Suppressor macrophage treated with lipopolysaccharide for 4 hours (primary cell): ENCODE measurements at regions not wholly inside any gene's neighbourhood (a gene's known extent, or its start where the extent isn't known, plus 50 kb on each side); places are given as distances from the start of the nearest gene placed in this dataset.

Experiments used
- DNase-seq: peaks from one replicate; pipeline ENCODE4 v3.0.0-alpha.2; 2020

DNA sequence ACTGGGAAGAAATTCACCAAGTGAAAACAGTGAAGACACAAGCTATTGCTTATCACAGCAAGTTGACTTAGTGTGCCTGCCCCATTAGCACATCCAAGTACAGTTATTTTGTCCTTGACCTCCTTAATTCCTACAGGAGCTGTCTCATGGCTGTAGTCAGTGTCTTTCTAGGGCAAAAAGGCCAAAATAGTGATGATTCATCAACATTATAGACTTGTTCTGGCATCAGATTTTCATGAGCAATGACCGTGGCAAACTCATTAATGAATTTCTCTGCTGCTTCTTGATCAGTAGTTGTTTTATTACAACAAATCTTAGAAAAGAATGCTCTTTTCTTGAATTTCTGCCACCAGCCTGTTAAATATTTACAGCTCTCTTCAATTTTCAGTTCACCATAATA, 1169.3 kb upstream of the DDX18 start:
- no peak for DNase-seq

DNA sequence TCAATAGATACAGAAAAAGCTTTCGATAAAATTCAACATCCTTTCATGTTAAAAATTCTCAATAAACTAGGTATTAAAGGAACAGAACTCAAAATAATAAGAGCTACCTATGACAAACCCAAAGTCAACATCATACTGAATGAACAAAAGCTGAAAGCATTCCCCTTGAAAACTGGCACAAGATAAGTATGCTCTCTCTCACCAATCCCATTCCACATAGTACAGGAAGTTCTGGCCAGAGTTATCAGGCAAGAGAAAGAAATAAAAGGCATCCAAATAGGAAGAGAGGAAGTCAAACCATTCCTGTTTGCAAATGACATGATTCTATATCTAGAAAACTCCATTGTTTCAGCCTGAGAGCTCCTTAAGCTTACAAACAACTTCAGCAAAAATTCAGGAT, 1145.8 kb upstream of the DDX18 start:
- no peak for DNase-seq

DNA sequence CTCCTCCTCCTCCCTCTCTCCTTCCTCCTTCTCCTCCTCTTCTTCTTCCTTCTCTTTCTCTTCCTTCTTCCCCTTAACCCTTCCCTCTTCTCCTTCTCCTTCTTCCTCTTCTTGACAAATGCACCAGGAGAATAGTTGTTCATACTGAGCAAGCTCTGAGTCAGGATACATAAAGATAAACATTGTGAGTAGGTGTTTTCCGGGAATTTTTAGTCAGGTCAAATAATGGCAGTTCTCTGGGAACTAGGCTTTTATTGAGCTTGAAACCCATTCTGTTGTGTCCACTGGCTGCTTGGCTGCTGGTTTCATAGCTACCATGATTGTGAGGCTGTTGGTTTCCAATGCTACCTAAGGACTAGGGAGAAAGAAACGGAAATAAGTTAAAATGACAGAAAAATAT, 1144.7 kb upstream of the DDX18 start:
- no peak for DNase-seq

- DNase-seq: no peak
Measured at GRCh38 chr2:116674188-116674587, 1140.3 kb upstream of the DDX18 start.

GRCh38 chr2:116676776-116677175, 1137.7 kb upstream of the DDX18 start:
- no peak for DNase-seq

DNA sequence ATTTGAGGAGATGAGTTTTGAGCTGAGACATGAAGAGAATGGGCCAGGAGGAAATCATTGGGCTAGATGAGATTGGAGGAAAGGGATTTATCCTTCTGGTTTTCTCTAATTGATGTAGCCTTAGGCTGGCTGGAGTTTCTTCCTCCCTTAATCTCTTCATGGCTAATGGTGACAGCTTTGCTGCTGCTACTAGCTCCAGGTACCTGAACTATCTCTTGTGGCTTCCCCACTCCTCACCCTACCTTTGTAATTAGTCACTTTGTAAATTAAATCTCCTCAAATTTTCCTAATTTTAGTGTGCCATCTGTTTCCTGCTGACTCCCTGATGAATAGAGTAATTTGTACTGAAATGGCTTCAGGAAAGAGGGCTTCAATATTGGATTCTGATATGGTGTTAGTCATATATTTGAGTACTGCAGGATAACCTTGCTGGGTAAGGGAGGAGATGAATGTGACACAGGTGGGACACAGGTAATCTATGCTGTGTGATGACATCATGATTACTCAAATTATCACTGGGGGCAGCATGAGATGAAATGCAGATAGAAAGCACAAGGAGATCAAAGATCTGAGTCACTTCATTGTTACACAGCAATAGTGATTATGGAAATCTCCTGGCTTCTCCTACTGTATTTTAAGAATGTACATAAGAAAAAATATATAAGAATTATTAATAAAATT, 1134.1 kb upstream of the DDX18 start:
- no peak for DNase-seq

DNA sequence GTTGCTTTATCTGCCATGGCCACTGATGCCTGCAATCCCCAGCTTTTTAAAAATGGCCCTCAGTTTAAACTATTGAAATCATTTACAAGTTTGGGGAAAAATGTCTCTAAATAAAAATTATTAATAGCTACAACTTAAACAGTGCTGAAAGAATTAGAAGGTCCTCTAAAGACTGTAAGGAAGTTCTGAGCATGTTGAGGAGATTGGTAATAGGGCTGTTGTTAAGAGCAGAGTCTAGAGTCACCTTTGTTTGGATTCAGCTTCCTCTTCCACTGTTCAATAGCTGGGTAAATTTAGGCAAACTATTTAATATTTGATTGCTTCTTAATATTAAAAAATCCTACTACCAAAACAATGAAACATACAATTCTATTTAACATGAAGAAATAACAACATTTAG, 1127.1 kb upstream of the DDX18 start:
- DNase-seq: no peak

DNA sequence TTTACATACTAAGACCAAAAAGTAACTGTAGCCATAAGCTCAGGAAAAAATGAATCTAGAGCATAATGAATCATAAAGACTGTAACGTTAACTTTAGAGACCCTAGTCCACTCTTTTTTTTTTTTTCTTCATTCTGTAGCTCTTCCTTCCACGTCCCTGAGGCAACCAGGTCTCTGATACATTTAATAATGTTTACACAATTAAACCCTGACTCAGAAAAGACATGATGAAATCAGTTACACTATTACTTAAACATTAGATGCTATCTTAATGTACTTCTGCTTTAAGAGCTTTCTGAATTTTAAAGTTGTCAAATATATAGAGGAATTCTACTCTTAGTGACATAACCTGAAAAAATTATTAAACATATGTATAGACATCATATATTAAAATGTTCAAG, 1121.5 kb upstream of the DDX18 start:
- no peak for DNase-seq

DNA sequence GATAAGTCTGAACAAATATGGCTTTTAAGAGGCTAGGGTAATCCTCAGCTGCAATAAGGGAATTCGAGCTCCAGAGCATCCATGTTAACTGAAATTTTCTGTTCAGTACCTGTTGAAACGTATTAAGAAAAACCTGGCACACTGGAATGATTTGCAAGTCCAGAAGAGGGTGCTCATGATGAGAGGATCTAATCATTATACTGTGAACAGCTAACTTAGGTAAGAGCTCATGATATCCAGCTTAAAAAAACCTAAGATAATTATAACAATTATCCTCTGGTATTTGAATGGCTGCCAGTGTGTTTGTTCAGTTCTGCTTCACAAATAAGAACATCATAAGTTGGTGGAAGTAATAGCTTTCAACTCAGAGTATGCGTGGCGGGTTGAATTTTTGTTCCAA, 1118.3 kb upstream of the DDX18 start:
- no peak for DNase-seq

- no peak for DNase-seq
Measured at GRCh38 chr2:116696903-116697302, 1117.6 kb upstream of the DDX18 start.

GRCh38 chr2:116706396-116706795, 1108.1 kb upstream of the DDX18 start:
- DNase-seq: no peak

DNA sequence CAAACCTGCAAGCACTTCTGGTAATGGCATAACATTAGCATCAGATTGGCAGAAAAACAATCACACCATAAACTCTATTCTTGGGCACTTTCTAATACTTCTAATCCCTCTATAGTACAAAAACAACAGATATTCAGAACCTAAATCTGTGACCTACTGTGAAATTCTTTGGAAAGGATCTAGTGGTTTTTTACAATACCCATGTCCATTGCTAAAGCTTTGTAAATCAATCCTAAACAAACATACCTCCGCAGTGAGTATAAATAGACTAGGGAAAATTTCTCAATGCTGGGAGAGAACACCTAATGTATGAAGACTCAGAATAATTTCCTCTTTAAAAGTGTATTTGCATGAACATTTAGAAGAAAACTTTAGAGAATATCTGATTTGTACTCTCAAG, 1098.5 kb upstream of the DDX18 start:
- DNase-seq: no peak

DNA sequence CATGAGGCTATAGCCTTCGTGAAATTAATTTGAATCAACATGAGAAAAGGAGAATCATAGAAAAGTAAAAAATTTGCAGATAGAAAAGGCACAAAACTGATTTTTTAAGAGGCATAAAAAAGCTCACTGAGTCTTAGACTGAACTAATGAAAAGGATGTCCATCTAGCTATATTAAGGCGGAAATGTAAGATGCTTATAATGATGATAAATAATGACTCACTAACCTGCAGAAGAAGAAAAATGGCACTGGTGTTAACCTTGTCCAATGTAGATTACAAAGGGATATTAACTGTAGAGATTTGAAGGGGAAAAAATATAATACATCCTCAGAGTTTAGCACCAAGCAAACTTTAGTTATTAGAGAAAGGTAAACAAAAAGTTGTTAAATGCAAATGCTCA, 1098.0 kb upstream of the DDX18 start:
- DNase-seq: no peak

DNA sequence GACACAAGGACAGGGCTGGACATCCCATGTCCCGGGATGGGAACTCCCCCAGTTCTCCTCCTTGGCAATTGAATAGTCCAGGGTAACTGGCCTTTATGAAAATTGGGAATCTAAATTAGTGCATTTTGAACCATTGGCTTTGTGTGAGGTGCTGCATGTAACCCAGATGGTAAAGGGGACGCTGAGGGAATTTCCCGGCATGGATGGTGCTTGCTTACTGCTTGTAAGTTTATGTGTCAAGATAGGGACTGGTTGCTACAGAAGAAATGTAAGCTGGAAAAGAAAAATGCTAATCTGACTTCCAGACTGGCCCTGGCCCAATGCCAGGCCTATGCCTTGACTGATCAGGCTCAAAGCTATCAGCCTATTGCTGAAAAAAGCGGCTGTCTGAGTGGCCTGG, 1096.7 kb upstream of the DDX18 start:
- peak; percentile 23 for DNase-seq

GRCh38 chr2:116718451-116718850, 1096.0 kb upstream of the DDX18 start:
- no peak for DNase-seq

- DNase-seq: no peak
Measured at GRCh38 chr2:116719836-116720235, 1094.7 kb upstream of the DDX18 start.

- no peak for DNase-seq
Measured at GRCh38 chr2:116724550-116724949, 1089.9 kb upstream of the DDX18 start.

DNA sequence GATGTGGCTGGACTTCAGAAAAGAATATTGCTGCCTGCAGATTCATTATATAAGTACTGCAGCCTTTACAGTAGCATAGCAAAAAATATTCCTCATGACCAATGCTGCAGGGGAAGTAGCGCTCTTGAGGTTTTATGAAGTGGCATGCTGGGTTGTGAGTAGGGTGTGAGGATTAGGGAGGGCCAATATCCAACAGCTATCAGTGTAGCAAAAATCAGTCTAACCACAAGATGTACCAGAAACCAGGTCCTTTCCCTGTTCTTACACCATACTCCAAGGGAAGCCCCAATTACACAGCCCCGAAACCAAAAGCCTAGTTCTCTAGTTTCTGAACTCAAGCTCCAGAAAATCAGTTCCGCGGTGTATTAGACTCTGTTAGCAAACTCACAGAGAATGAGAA, 1082.2 kb upstream of the DDX18 start:
- DNase-seq: no peak

DNA sequence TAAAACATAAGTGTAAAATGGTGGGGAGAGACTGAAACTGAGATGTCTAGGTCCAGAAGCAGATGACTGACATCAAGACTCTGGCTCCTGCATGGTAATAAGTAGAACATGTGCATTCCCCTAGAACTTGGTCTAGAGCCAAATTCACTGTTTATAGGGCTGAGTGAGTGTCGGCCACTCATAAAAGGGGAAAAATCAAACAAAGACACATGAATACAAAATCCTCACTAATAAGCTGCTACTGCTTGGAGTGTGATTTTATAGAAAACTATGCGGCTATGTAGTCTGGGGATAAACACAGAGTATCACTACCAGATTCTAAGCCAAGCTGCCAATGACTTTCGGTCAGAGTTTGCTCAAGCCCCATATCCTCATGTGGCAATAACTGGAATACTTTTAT, 1080.8 kb upstream of the DDX18 start:
- no peak for DNase-seq

DNA sequence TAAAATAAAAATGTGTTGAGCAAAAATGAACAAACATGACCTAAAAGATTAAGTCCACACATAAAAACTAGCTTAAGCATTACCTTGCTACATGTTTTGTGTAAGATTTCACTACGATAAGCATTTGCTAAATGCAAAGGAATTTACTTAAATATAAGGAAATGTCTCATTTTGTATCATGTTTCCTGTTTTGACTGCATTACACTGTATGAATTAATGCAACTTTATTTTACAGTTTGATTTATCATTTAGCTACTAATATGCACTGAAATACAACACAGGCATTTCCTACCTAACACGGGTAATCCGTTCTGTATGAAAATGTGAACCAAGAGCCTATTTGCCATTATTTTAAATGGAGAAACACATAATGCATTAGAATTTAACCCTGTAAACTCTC, 1076.5 kb upstream of the DDX18 start:
- no peak for DNase-seq

- no peak for DNase-seq
Measured at GRCh38 chr2:116747103-116747502, 1067.4 kb upstream of the DDX18 start.

DNA sequence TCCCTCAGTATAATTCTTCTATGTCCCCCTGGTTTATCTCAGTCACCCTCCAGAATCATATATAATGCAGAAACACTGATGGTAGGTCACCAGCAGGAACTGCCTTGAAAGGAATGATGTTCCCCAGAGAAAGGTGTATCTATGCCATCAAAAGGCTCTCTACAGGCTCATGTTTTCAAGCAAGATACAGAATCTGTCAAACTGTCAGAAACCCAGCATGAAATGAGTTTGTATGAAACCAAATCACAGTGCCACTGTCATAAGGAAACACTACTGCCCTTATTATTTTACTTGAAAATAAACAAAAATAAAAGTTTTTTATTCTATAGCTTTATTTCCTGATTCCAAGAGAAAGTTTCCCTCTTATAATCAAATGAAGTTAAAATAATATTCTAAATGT, 1064.5 kb upstream of the DDX18 start:
- DNase-seq: no peak

- DNase-seq: no peak
Measured at GRCh38 chr2:116754381-116755101, 1060.0 kb upstream of the DDX18 start.

GRCh38 chr2:116761864-116762263, 1052.6 kb upstream of the DDX18 start:
- no peak for DNase-seq

DNA sequence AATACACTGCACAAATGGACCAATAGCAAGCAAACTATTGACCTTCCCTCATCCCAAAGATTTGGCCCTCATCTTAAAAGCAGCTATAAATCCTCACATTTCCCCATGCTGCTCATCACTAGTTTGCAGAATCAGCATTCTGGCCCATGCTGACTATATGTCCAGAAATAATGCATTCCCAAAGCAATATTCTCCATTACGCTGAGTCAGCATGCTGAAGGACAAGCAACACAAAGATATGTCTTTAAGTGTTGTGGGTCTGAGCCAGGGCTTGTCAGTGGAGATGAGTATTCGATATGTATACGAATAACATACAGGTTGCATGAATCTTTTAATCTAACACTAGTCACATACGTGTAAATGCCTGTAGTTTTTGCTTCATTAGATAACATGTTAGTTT, 1045.0 kb upstream of the DDX18 start:
- no peak for DNase-seq
